B cell (primary cell): ENCODE measurements at regions not wholly inside any gene's neighbourhood (a gene's known extent, or its start where the extent isn't known, plus 50 kb on each side); places are given as distances from the start of the nearest gene placed in this dataset.

Experiments used
- CTCF ChIP-seq: fragments of 200-600 bp; IDR thresholded peaks from one replicate; pipeline ENCODE4 v1.8.0; 2022; ENCODE audit warnings: antibody characterized with exemption, mild to moderate bottlenecking
- EZH2 ChIP-seq: IDR thresholded peaks from 2 replicates; pipeline ENCODE4 v1.6.1; 2012; ENCODE audit warnings: borderline replicate concordance, low read depth, mild to moderate bottlenecking, moderate library complexity, low read length; ENCODE audit not compliant: insufficient read depth, poor library complexity, severe bottlenecking

GRCh38 chr14:51333901-51334521, 94.0 kb downstream of the TMX1 start:
- TF ChIP-seq CTCF: no peak
- TF ChIP-seq EZH2: no peak
